Karpas-422 (cell line): ENCODE measurements at regions not wholly inside any gene's neighbourhood (a gene's known extent, or its start where the extent isn't known, plus 50 kb on each side); places are given as distances from the start of the nearest gene placed in this dataset.

ENCODE experiments used
- DNase-seq: peaks from one replicate; pipeline ENCODE4 v3.0.0-alpha.2; 2015
- H2AFZ ChIP-seq: fragments of 200-600 bp; sonication (generic); 2 replicates; pipeline ENCODE4 v1.6.1; 2014; ENCODE audit warnings: antibody characterized with exemption, low read length, mixed read lengths
- H3K27ac ChIP-seq: fragments of 200-600 bp; sonication (generic); 2 replicates; pipeline ENCODE4 v1.5.1; 2014; ENCODE audit warnings: mild to moderate bottlenecking, low read length, moderate library complexity
- H3K27me3 ChIP-seq: fragments of 200-600 bp; sonication (generic); 2 replicates; pipeline ENCODE4 v1.6.1; 2014; ENCODE audit warnings: low read length, mixed read lengths
- H3K36me3 ChIP-seq: fragments of 200-600 bp; sonication (generic); 2 replicates; pipeline ENCODE4 v1.6.1; 2014; ENCODE audit warnings: low read length, mixed read lengths; ENCODE audit not compliant: insufficient read depth
- H3K4me1 ChIP-seq: fragments of 200-600 bp; sonication (generic); 2 replicates; pipeline ENCODE4 v1.6.1; 2014; ENCODE audit warnings: mild to moderate bottlenecking, low read length, mixed read lengths
- H3K4me2 ChIP-seq: fragments of 200-600 bp; sonication (generic); 2 replicates; pipeline ENCODE4 v1.6.1; 2014; ENCODE audit warnings: low read length, low read depth, mild to moderate bottlenecking; ENCODE audit not compliant: poor library complexity, severe bottlenecking
- H3K4me3 ChIP-seq: fragments of 200-600 bp; sonication (generic); 2 replicates; pipeline ENCODE4 v1.5.1; 2014; ENCODE audit warnings: mild to moderate bottlenecking, antibody characterized with exemption, low read length, mixed read lengths
- H3K79me2 ChIP-seq: fragments of 200-600 bp; sonication (generic); 2 replicates; pipeline ENCODE4 v1.6.1; 2014; ENCODE audit warnings: mild to moderate bottlenecking, low read length, mixed read lengths
- H3K9ac ChIP-seq: fragments of 200-600 bp; sonication (generic); 2 replicates; pipeline ENCODE4 v1.6.0; 2014; ENCODE audit warnings: low read length
- H3K9me2 ChIP-seq: fragments of 200-600 bp; sonication (generic), shearing (Covaris generic); replicated peaks from 2 replicates; pipeline ENCODE4 v1.6.0; 2014; ENCODE audit warnings: mild to moderate bottlenecking, low read length, moderate library complexity; ENCODE audit not compliant: insufficient read depth
- H3K9me3 ChIP-seq: fragments of 300-700, 200-600 bp; sonication (generic); 2 replicates; pipeline ENCODE4 v1.6.1; 2014; ENCODE audit warnings: low read length, mixed read lengths
- H4K20me1 ChIP-seq: fragments of 200-600 bp; sonication (generic); 2 replicates; pipeline ENCODE4 v1.6.1; 2014; ENCODE audit warnings: mild to moderate bottlenecking, antibody characterized with exemption, low read length, low read depth; ENCODE audit not compliant: insufficient read depth

GRCh38 chr12:123100882-123101281 is 50.0 kb downstream of the PITPNM2 start:
- no peak overlapping the region for H2AFZ ChIP-seq
- no peaks in the 10 kb centered on the region for H3K36me3 ChIP-seq
- H3K27ac ChIP-seq = no peak overlapping the region
- H3K79me2 ChIP-seq = no peaks in the 10 kb centered on the region
- H3K27me3 ChIP-seq = peaks cover 4% of the 10 kb centered on the region; the same call in 1 of the 2 replicates
- no peak for DNase-seq
- no peak overlapping the region for H3K4me2 ChIP-seq
- H3K9ac ChIP-seq = no peak overlapping the region
- no peaks in the 10 kb centered on the region for H3K9me2 ChIP-seq
- H3K4me3 ChIP-seq = no peak overlapping the region
- no peaks in the 10 kb centered on the region for H3K9me3 ChIP-seq
- H4K20me1 ChIP-seq = no peaks in the 10 kb centered on the region
- peaks cover 4% of the 10 kb centered on the region; the same call in 1 of the 2 replicates for H3K4me1 ChIP-seq

GRCh38 chr12:123100450-123100849 is 50.4 kb downstream of the PITPNM2 start:
- no peak for DNase-seq
- Histone ChIP-seq H4K20me1 (no peaks in the 10 kb centered on the region), H3K9ac (no peak overlapping the region), H3K4me2 (no peak overlapping the region), H3K9me3 (no peaks in the 10 kb centered on the region), H3K4me1 (peaks cover 4% of the 10 kb centered on the region; the same call in 1 of the 2 replicates), H3K9me2 (no peaks in the 10 kb centered on the region), H2AFZ (no peak overlapping the region), H3K4me3 (no peak overlapping the region), H3K27ac (no peak overlapping the region), H3K27me3 (peaks cover 4% of the 10 kb centered on the region; the same call in 1 of the 2 replicates), H3K79me2 (no peaks in the 10 kb centered on the region), H3K36me3 (no peaks in the 10 kb centered on the region)

- Histone ChIP-seq H3K36me3 (no peaks in the 10 kb centered on the region), H3K9me2 (no peaks in the 10 kb centered on the region), H3K4me1 (peaks cover 4% of the 10 kb centered on the region; the same call in 1 of the 2 replicates), H3K79me2 (no peaks in the 10 kb centered on the region), H3K4me2 (no peak overlapping the region), H3K4me3 (no peak overlapping the region), H3K27ac (no peak overlapping the region), H4K20me1 (no peaks in the 10 kb centered on the region), H3K9me3 (no peaks in the 10 kb centered on the region), H3K9ac (no peak overlapping the region), H2AFZ (no peak overlapping the region), H3K27me3 (peaks cover 4% of the 10 kb centered on the region; the same call in 1 of the 2 replicates)
- no peak for DNase-seq
Observed at GRCh38 chr12:123099560-123100192, 51.2 kb downstream of the PITPNM2 start.

GRCh38 chr12:123098780-123099179 is 52.1 kb downstream of the PITPNM2 start:
- Histone ChIP-seq H3K9ac (no peak overlapping the region), H2AFZ (no peak overlapping the region), H3K4me1 (peaks cover 4% of the 10 kb centered on the region; the same call in 1 of the 2 replicates), H3K27ac (no peak overlapping the region), H4K20me1 (no peaks in the 10 kb centered on the region), H3K9me2 (no peaks in the 10 kb centered on the region), H3K9me3 (no peaks in the 10 kb centered on the region), H3K36me3 (no peaks in the 10 kb centered on the region), H3K79me2 (no peaks in the 10 kb centered on the region), H3K4me3 (no peak overlapping the region), H3K27me3 (peaks cover 4% of the 10 kb centered on the region; the same call in 1 of the 2 replicates), H3K4me2 (no peak overlapping the region)
- no peak for DNase-seq

GRCh38 chr12:123097561-123098084 is 53.3 kb downstream of the PITPNM2 start:
- Histone ChIP-seq H4K20me1 (no peaks in the 10 kb centered on the region), H2AFZ (no peak overlapping the region), H3K27ac (no peak overlapping the region), H3K9me2 (no peaks in the 10 kb centered on the region), H3K27me3 (peaks cover 4% of the 10 kb centered on the region; the same call in 1 of the 2 replicates), H3K4me1 (peaks cover 4% of the 10 kb centered on the region; the same call in 1 of the 2 replicates), H3K36me3 (no peaks in the 10 kb centered on the region), H3K79me2 (no peaks in the 10 kb centered on the region), H3K9me3 (no peaks in the 10 kb centered on the region), H3K9ac (no peak overlapping the region), H3K4me3 (no peak overlapping the region), H3K4me2 (no peak overlapping the region)
- DNase-seq = no peak

- Histone ChIP-seq H3K27me3 (peaks cover 4% of the 10 kb centered on the region; the same call in 1 of the 2 replicates), H3K9ac (no peak overlapping the region), H3K79me2 (no peaks in the 10 kb centered on the region), H3K4me1 (peaks cover 4% of the 10 kb centered on the region; the same call in 1 of the 2 replicates), H3K36me3 (no peaks in the 10 kb centered on the region), H2AFZ (no peak overlapping the region), H4K20me1 (no peaks in the 10 kb centered on the region), H3K4me3 (no peak overlapping the region), H3K9me2 (no peaks in the 10 kb centered on the region), H3K4me2 (no peak overlapping the region), H3K9me3 (no peaks in the 10 kb centered on the region), H3K27ac (no peak overlapping the region)
- no peak for DNase-seq
Observed at GRCh38 chr12:123096741-123097140, 54.1 kb downstream of the PITPNM2 start.

GRCh38 chr12:123096182-123096581 is 54.7 kb downstream of the PITPNM2 start:
- no peak for DNase-seq
- Histone ChIP-seq H3K36me3 (no peaks in the 10 kb centered on the region), H3K9me2 (no peaks in the 10 kb centered on the region), H3K4me1 (peaks cover 2% of the 10 kb centered on the region; the same call in 1 of the 2 replicates), H3K27me3 (peaks cover 4% of the 10 kb centered on the region; the same call in 1 of the 2 replicates), H3K27ac (no peak overlapping the region), H2AFZ (no peak overlapping the region), H3K79me2 (no peaks in the 10 kb centered on the region), H3K4me2 (no peak overlapping the region), H3K9ac (no peak overlapping the region), H3K9me3 (no peaks in the 10 kb centered on the region), H4K20me1 (no peaks in the 10 kb centered on the region), H3K4me3 (no peak overlapping the region)

GRCh38 chr12:123095078-123095881 is 55.6 kb downstream of the PITPNM2 start:
- H3K27ac ChIP-seq = no peak overlapping the region
- no peak for DNase-seq
- H3K9me2 ChIP-seq = no peaks in the 10 kb centered on the region
- peaks cover 4% of the 10 kb centered on the region; the same call in 1 of the 2 replicates for H3K27me3 ChIP-seq
- no peaks in the 10 kb centered on the region for H3K4me1 ChIP-seq
- H3K4me3 ChIP-seq = no peak overlapping the region
- no peak overlapping the region for H3K9ac ChIP-seq
- no peak overlapping the region for H3K4me2 ChIP-seq
- H2AFZ ChIP-seq = no peak overlapping the region
- H3K79me2 ChIP-seq = no peaks in the 10 kb centered on the region
- H3K9me3 ChIP-seq = no peaks in the 10 kb centered on the region
- no peaks in the 10 kb centered on the region for H3K36me3 ChIP-seq
- H4K20me1 ChIP-seq = no peaks in the 10 kb centered on the region
